ENCODE measurements at regions not wholly inside any gene's neighbourhood (a gene's known extent, or its start where the extent isn't known, plus 50 kb on each side); places are given as distances from the start of the nearest gene placed in this dataset.
A peak's percentile ranks its signal among the peaks of the same experiment; 100 is the strongest.
"Not testable (repeated sequence)": the region's sequence is repeated elsewhere in the genome, so short reads cannot be mapped to it uniquely, and the experiment has no call there.

DNA sequence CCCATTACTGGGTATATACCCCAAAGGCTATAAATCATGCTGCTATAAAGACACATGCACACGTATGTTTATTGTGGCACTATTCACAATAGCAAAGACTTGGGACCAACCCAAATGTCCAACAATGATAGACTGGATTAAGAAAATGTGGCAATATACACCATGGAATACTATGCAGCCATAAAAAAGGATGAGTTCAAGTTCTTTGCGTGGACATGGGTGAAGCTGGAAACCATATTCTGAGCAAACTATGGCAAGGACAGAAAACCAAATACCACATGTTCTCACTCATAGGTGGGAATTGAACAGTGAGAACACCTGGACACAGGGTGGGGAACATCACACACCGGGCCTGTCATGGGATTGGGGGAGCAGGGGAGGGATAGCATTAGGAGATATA lies 54.4 kb upstream of the MUCL1 start:
- DNase-seq (ENCODE audit: low read depth): not testable (repeated sequence)

DNA sequence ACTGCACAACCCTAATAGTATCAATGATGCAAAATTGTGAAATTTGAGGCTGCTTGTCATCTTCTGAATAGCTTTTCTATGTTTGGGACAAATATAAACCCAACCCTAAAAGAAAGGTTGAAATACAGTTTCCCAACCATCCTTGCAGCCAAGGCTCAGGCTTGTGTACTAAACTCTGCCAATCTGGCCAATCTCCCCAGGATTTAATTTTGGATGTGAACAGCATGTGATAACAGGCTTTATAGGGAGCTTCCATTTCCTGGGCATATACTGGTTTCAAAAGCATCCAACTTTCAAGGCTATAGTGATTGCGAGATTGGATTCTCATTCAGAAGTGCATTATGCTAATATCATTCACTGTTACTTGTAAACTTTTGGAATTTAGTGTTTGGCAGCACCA lies 55.7 kb upstream of the MUCL1 start:
- DNase-seq (ENCODE audit: low read depth): no peak

DNA sequence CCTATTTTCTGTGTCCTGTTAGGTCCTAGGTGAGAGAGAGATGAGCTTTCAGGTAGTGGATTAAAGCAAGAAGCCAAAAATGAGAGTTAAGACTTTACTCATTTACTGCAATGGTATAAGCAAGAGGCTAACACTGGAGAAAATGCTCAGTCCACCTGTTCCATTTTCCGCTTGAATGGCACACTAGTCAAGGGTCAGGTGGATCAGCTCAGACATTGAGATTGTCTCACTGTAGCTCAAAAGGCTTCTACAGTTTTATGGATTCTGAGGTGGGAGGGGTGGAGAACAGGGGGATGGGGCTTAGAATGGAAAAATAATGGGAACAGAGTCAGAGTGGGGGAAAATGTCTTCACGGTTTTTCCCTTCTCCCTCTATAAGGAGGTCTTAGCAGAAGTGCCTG lies 57.3 kb upstream of the MUCL1 start:
- no peak for DNase-seq (ENCODE audit: low read depth)

DNA sequence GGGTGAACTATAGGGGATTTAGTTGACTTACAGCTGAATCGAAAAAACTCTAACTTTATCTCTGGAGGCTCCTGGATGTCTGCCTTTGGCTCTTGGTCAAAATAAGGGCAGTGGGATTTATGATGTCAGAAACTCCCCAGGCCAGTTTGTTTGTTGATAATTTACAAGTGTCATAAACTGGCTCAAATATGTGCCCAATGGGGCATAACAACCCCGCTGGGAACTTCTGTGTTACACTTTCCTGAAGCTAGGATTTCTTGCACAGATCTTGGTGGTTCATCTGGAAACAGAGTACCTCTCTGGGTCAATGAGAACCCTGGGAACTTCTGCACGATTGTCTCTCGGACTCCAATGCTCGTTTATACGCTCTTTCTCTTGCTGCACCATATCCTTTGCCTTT lies 58.7 kb upstream of the MUCL1 start:
- DNase-seq (ENCODE audit: low read depth): no peak

DNA sequence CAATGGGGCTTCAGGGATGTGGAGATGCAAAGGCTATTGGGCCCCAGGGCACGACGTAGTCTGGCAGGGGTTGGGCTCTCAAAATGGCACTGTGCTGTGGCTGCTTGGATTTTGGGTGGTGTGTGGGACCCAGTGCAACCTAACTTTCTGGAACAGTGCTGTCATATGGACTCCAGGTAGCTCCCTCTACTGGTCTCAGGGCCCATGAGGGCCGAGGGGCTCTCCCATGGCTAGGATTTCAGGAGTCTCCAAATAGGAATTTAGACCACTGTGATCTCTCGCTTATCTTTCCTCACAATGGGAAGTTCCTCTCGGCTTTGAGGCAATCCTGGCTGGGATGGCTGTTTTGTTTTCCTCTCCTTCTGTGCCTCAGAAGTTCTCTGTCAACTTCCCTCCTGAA lies 68.2 kb upstream of the MUCL1 start:
- DNase-seq (ENCODE audit: low read depth): no peak

DNA sequence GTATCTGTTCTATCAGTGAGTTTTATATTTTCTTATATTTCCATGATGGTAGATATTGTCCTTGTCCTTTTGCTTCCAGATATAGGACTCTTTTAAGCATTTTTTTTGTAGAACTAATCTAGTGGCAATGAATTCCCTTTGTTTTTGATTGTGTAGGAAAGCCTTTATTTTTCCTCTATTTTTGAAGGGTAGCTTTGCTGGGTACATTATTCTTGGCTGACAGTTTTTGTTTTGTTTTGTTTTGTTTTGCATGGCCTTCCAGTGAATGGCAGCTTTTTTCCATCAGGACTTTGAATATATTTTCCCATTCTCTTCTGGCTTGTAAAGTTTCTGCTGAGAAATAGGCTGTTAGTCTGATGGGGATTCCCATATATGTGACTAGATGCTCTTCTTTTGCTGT lies 70.2 kb upstream of the MUCL1 start:
- no peak for DNase-seq (ENCODE audit: low read depth)

DNA sequence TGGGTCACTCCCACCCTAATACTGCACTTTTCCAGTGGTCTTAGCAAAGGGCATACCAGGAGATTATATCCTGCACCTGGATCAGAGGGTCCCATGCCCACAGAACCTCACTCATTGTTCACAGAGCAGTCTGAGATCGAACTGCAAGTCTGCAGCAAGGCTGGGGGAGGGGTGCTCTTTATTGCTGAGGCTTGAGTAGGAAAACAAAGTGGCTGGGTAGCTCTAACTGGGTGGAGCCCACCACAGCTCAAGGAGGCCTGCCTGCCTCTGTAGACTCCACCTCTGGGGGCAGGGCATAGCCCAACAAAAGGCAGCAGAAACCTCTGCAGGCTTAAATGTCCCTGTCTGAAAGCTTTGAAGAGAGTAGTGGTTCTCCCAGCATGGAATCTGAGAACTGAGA lies 77.3 kb upstream of the MUCL1 start:
- DNase-seq (ENCODE audit: low read depth): not testable (repeated sequence)

DNA sequence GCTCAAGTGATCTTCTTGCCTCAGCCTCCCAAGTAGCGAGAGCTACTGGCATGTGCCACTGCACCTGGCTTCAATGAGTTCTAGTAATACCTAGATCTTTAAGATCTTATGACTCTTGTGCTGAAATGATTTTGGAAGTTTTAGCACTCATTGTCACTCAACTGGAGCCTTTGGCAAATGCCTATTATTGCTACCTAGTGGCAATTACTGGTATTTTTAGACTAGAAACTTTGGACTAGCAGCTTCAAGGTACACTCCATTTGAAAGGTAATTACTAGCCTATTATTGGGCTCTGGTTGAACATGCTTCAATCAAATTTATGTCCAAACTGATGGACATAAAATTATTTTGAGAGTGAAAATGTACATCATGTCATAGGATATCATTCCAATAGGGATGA lies 80.7 kb upstream of the MUCL1 start:
- DNase-seq (ENCODE audit: low read depth): no peak

DNA sequence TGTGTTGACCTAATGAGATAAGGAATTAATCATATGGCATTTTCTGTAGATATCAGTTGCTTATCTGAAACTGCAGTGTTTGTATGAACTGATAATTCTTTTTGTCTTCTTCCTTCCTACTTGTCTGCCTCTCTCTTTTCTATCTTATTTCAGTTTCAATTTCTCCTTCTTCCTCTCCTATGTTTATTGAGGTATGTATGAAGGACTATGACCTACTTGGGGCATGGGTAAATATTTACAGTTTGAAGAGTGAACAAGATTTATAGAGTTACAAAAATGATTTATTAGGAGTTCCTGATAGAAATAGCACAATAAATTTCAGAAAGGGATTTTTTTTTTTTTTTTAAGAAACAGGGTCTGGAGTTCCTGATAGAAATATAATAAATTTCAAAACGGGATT lies 88.7 kb upstream of the MUCL1 start:
- DNase-seq (ENCODE audit: low read depth): no peak

DNA sequence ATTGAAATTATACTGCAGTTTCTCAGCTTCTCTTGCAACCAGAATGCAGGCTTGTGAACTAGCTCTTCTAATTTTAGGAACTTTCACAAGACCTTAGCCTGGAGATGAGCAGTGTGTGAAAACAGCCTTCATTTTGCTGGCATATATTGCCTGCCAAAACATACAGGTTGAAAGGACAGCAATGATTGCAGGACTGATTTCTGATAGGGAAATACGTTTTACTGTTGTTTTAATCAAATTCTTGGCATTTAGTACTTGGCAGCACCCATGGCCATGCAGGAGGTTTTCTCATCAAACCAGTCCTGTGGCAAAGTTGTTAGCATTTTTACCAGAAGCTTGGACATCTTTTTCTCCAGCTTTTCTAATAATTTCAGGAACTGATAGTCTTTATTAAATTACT lies 91.9 kb upstream of the MUCL1 start:
- DNase-seq (ENCODE audit: low read depth): no peak

DNA sequence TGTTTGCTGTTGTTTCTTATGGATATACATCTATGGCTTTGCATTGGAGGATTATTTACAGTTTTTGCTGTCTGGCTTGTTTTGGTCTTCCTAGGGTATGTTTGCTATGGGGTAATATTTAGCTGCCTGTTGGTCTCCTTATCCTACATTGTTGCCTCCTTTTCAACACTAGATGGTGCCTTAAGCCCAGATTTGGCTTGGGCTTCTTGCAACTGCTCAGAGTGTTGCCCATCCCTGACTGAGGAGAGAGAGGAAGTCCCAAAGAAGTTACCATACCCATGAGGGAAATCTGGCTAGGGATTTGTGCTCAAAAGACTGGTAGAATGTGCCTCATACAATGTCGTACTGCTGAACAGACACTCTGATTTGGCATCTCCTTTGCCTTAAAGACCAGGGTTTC lies 94.6 kb upstream of the MUCL1 start:
- peak; percentile 11 for DNase-seq (ENCODE audit: low read depth)

DNA sequence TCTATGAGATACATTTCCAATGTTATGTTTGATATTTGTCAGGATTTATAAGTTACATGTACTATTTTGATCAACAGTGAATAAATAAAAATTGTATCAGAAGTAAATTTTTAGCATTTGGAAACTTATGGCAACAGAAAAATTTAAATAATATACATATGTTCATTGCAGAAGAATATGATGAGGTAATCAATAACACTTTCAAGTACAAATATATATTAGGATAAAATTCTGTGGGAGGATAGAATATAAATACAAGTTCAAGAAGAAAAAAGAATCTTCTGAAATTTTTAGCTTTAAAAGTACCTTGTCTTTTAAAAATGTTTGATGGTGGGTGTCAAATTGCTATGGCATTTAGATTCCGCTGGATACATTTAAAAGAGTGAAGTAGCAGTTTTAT lies 102.8 kb upstream of the MUCL1 start:
- no peak for DNase-seq (ENCODE audit: low read depth)

DNA sequence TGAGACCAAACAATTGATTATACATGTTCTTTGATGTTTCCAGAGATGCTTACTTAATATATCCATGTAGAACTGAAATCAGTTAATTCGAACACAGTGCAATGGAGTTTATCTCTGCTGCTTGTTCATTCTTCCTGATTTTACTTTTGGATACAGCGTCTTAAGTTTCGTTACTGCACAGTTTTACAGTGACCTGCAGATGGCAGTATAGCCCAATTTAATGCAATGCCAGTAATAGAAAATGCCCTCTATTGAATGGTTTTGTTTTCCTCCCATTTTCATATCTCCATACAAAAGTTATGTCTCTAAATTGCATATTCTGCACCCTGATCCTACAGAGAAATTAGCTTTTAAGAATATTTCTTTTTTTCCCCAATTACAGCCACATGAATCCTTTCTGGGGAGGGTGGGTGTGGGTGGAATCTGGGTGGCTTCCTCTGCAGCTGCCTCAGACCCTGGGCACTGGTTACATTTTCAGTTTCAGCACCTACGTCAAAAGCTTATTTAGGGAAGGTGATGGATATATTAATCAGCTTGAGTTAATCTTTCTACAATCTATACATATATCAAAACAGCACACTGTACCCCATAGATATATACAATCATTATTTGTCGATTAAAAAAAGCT lies 101.1 kb upstream of the DCD start:
- DNase-seq (ENCODE audit: low read depth): peak; percentile 50

DNA sequence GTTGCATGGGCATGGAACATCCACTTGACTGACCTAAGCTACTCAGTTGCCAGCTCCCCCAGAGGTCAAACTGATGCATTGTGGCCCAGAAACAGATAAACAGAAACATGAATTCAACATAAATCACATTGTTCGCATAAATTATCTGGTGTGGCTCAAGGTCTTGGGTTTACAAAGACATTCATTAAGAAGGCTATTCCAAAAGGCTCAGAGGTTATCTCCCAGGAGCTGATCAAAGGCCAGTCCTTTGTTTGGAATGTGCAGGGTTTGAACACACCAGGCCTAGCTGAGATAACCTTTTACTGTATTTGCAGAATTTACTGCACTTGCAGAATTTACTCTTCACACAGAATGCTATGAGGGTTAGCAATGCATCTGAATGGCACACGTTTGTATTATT lies 96.4 kb upstream of the DCD start:
- DNase-seq (ENCODE audit: low read depth): no peak

DNA sequence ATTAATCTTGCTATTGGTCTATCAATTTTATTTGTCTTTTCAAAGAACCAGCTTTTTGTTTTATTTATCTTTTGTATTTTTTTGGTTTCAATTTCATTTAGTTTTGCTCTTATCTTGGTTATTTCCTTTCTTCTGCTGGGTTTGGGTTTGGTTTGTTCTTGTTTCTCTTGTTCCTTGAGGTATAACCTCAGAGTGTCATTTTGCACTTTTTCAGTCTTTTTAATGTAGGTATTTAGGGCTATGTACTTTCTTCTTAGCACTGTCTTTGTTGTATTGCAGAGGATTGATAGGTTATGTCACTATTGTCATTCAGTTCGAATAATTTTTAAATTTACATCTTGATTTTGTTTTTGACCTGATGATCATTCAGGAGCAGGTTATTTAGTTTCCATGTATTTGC lies 92.7 kb upstream of the DCD start:
- no peak for DNase-seq (ENCODE audit: low read depth)

DNA sequence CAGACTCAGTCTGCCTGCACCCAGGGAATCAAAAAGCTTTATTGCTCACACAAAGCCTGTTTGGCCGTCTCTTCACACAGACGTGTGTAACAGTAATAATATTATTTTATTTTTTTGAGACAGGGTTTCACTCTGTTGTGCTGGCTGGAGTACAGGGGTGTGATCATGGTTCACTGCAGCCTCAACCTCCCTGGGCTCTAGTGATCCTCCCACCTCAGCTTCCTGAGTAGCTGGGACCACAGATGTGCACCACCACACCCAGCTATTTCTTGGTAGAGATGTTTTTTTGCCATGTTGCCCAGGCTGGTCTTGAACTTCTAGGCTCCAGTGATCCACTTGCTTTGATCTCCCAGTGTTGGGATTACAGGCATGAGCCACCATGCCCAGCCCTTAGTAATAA lies 88.4 kb upstream of the DCD start:
- DNase-seq (ENCODE audit: low read depth): no peak

DNA sequence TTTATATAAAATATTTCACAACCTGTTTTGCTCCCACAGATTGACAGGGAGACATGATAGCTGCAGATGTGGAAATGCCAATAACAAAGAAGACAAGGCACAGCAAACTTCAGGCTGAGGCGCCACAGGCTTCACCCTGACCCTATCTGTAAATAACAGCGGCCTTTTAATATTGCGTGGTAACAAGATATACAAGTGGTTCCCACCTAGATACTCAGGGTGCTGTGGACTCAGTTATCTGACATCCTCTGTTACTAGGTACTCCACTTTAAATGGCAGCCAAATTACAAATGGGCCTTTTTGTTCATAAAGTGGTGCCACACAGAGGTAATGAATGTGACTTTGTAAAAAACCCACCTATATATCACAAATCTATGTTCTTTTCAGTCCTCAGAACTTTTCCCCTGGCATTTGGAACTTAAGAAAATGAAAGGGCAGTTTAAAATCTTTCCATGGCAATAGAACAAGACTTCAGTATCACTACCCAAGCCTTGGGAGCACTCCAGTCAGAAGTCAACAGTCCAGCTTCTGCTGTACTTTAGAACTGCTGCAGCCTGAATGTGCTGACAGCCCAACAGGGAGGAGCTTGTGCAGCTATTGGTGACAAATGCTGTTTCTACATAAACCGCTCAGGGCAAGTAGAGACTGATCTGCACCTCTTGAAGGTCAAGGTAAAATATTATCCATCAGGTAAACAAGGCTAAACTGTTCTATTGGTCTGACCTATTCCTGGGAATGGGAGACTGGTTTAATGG lies 86.2 kb upstream of the DCD start:
- peak; percentile 33 for DNase-seq (ENCODE audit: low read depth)

DNA sequence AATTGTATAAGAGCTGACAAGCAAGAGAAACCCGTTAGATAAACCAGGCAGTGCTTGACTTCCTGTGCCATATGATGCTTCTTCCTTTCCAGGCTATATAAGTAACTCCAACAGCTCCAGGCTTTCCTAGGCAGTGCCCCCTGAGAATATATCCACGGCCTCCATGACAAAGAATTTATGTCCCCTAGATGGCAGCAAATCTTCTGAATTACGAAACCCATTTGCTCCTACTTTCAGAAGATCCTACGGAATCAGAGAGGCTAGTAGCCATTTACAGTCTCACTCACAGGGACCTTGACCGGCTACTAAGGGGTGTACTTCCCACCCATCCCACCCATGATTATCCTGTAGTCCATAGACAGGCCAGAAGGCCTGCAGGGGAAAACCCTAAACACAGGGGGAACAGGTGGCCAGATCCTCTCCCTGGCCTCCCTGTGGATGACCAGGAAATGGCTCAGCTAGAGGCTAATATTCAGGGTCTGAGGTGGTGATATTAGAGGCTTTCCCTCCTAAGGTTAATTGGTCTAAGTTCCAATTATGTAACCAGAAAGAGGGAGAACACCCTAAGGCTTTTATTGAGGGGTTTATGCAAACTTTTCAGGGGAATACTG lies 77.2 kb upstream of the DCD start:
- peak; percentile 25 for DNase-seq (ENCODE audit: low read depth)

DNA sequence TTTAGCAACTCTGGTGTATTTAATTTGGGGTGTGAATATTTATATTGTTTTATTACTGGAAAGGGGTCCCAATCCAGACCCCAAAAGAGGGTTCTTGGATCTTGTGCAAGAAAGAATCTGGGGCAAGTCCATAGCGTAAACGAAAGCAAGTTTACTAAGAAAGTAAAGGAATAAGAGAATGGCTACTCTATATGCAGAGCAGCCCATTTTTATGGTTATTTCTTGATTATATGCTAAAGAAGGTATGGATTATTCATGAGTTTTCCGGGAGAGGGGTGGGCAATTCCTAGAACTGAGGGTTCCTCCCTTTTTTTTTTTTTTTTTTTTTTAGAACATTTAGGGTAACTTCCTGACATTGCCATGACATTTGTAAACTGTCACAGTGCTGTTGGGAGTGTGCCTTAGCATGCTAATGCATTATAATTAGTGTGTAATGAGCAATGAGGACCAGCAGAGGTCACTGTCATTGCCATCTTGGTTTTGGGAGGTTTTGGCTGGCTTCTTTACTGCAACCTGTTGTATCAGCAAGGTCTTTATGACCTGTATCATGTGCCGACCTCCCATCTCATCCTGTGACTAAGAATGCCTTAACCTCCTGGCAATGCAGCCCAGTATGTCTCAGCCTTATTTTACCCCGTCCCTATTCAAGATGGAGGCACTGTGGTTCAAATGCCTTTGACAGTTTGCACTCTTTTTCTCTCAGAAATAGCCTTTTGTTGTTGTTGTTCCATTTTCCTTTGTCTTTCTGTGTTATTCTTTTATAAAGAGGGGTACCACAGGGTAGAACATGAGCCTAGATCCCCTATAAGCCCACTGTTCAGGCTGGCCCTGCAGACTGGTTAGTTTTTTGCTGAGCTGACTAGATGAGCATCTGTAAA lies 75.5 kb upstream of the DCD start:
- no peak for DNase-seq (ENCODE audit: low read depth)

DNA sequence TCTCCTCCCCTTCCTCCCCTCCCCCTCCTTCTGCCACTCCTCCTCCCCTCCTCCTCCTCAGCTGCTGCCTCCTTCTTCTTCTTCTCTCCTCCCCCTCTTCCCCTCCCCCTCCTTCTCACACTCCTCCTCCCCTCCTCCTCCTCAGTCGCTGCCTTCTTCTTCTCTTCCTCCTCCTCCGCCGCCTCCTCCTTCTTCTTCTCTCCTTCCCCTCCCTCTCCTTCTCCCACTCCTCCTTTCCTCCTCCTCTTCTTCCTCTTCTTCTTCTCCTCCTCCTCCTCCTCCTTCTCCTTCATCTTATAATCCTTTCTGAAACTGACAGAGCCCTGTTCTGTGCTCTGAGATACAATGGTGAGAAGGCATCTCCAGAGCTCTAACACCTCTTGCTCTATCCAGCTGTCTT lies 73.1 kb upstream of the DCD start:
- no peak for DNase-seq (ENCODE audit: low read depth)

DNA sequence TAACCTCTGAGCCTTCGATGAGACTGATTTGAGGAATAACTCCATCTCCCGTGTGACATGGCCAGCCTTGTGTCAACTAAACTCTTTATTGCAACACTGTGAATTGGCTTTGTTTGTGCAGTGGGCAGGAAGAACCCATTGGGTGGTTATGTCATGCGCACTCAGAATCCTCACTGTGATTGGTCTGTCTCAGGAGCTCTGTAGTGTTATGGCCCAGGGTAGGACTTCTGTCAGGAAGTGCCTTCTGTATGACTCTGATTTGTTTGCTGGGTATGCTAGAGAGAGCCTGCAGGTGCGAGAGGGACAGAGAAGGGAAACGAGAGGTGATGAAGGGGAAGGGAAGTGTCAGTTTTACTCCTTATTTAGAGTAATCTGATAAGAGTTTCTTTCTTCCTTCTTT lies 71.5 kb upstream of the DCD start:
- DNase-seq (ENCODE audit: low read depth): no peak

DNA sequence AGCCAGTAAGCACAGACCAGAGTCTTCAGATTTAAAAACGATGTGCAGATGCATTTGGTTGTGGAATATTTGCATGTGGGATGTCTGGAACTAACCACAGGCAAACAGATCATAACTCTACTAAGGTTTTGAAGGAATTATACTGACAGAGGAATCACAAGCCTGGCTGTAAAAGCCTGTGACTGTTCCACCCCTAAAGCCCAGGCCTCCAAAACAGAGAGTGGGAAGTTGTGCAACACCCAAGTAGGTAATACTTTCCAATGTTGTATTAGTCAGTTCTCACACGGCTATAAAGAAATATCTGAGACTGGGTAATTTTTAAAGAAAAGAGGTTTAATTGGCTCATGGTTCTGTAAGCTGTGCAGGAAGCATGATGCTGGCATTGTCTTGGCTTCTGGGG lies 68.1 kb upstream of the DCD start:
- peak; percentile 14 for DNase-seq (ENCODE audit: low read depth)

DNA sequence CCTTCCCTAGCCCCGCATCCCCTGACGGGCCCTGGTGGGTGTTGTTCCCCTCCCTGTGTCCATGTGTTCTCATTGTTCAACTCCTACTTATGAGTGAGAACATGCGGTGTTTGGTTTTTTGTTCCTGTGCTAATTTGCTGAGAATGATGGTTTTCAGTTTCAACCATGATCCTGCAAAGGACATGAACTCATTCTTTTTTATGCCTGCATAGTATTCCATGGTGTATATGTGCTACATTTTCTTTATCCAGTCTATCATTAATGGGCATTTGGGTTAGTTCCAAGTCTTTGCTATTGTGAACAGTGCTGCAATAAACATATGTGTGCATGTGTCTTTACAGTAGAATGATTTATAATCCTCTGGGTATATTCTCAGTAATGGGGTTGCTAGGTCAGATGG lies 65.7 kb upstream of the DCD start:
- not testable (repeated sequence) for DNase-seq (ENCODE audit: low read depth)
